T-cell (primary cell): ENCODE measurements at regions not wholly inside any gene's neighbourhood (a gene's known extent, or its start where the extent isn't known, plus 50 kb on each side); places are given as distances from the start of the nearest gene placed in this dataset.
A peak's percentile ranks its signal among the peaks of the same experiment; 100 is the strongest.

Experiments
- ATAC-seq, 4 experiments: fragments of 200-7000 bp in 3 of 4; fragments of 150-1000 bp in 1 of 4; cut with Tn5 transposase; replicated peaks in 1 of 4; 1 replicate in 3 of 4; 2 replicates in 1 of 4; pipeline ENCODE4 v1.10.0; 2021; ENCODE audit warnings: moderate library complexity in 3 of 4, mild to moderate bottlenecking in 2 of 4, moderate number of reproducible peaks in 1 of 4
- CTCF ChIA-PET, 2 donors: fragments of 300-600 bp; sonication (Branson Sonifier 250); formaldehyde crosslinking; loops; one replicate each; lab custom pipeline; 2022; ENCODE audit warnings: antibody characterized with exemption in 2 of 2; lab: Charles Lee
- POLR2A ChIA-PET, 2 donors: fragments of 300-600 bp; sonication (Branson Sonifier 250); formaldehyde crosslinking; loops; one replicate each; lab custom pipeline; 2022; ENCODE audit warnings: antibody characterized with exemption in 2 of 2; lab: Charles Lee
- DNase-seq, 35 experiments: peaks; one replicate each; pipeline versions ENCODE4 v3.0.0 to v3.0.0-alpha.2; 2013 to 2023
- H3K27ac ChIP-seq: one replicate; pipeline ENCODE4 v1.5.1; 2013; ENCODE audit warnings: low read length
- H3K27me3 ChIP-seq, 2 experiments: replicated peaks in 1 of 2; 1 replicate in 1 of 2; 2 replicates in 1 of 2; pipeline versions ENCODE4 v1.6.1 to v1.7.0; 2013; ENCODE audit warnings: low read length in 1 of 2, mixed read lengths in 1 of 2; ENCODE audit not compliant: control insufficient read depth in 2 of 2, insufficient read depth in 2 of 2; ENCODE audit errors: extremely low read depth in 1 of 2
- H3K36me3 ChIP-seq, 2 donors: 1 replicate in 1 of 2; 2 replicates in 1 of 2; pipeline versions ENCODE4 v1.6.1 to v1.7.0; 2013; ENCODE audit warnings: low read length in 1 of 2; ENCODE audit not compliant: control insufficient read depth in 2 of 2, insufficient read depth in 1 of 2; ENCODE audit errors: extremely low read depth in 1 of 2
- H3K4me1 ChIP-seq, 2 experiments: 1 replicate in 1 of 2; 2 replicates in 1 of 2; pipeline versions ENCODE4 v1.6.1 to v1.7.0; 2013; ENCODE audit warnings: low read length in 2 of 2, mixed read lengths in 1 of 2; ENCODE audit not compliant: insufficient read depth in 2 of 2, control insufficient read depth in 1 of 2; ENCODE audit errors: extremely low read depth in 1 of 2
- H3K4me3 ChIP-seq, 2 donors: 1 replicate in 1 of 2; 2 replicates in 1 of 2; pipeline versions ENCODE4 v1.5.1 to v1.7.0; 2013; ENCODE audit warnings: mild to moderate bottlenecking in 2 of 2, low read length in 1 of 2, moderate library complexity in 1 of 2; ENCODE audit not compliant: control insufficient read depth in 1 of 2; ENCODE audit errors: extremely low read depth in 1 of 2
- H3K9me3 ChIP-seq: 2 replicates; pipeline ENCODE4 v1.7.0; 2013
- H3K27ac Mint-ChIP-seq, 2 donors: one replicate each; pipeline ENCODE4 v1.8.0; 2020 to 2021; ENCODE audit warnings: mild to moderate bottlenecking in 2 of 2, mixed read lengths in 2 of 2
- H3K27me3 Mint-ChIP-seq, 2 donors: one replicate each; pipeline ENCODE4 v1.8.0; 2021 to 2022; ENCODE audit warnings: mixed read lengths in 2 of 2
- H3K36me3 Mint-ChIP-seq: one replicate; pipeline ENCODE4 v1.8.0; 2021; ENCODE audit warnings: mixed read lengths
- H3K4me1 Mint-ChIP-seq, 3 donors: one replicate each; pipeline ENCODE4 v1.8.0; 2020 to 2022; ENCODE audit warnings: mixed read lengths in 3 of 3, mild to moderate bottlenecking in 1 of 3
- H3K4me3 Mint-ChIP-seq, 3 donors: one replicate each; pipeline ENCODE4 v1.8.0; 2020 to 2022; ENCODE audit warnings: mild to moderate bottlenecking in 3 of 3, mixed read lengths in 3 of 3, moderate library complexity in 3 of 3
- H3K9me3 Mint-ChIP-seq, 3 donors: one replicate each; pipeline ENCODE4 v1.8.0; 2020 to 2022; ENCODE audit warnings: mixed read lengths in 3 of 3
- WGBS: methylation state at CpG from one replicate; pipeline ENCODE4 v1.1.5; 2013; ENCODE audit warnings: missing lambda C conversion rate; ENCODE audit not compliant: insufficient coverage; 5-methylcytosine and 5-hydroxymethylcytosine counted together

DNA sequence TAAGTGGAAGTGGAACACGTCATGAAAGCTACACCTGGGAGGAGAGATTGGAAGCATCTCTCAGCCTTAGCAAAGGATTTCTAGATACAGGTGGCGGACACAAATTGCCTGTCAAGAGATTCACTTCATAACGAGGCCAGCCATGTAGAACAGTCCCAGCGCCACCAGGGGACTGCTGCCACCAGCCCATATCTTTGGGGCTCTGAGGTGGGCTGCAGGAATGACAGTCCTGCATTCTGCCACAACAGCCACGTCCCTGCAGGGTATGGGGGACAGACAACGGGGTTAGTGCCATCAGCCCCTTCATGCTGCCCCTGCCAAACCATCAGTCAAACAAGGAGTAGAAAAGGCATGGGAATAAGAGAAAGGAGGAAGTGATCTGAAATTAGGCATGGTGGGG is 81.2 kb upstream of the SASH1 start:
- Mint-ChIP-seq H3K27me3 (peaks cover 8 to 27% of the 10 kb centered on the region in 2 donors), H3K27ac (no peak overlapping the region), H3K36me3 (no peaks in the 10 kb centered on the region), H3K9me3 (no peaks in the 10 kb centered on the region), H3K4me1 (no peaks in the 10 kb centered on the region), H3K4me3 (no peak overlapping the region)
- H3K4me1 ChIP-seq, result no peaks in the 10 kb centered on the region
- DNase-seq (no peak), ATAC-seq (no peak)
- no peaks in the 10 kb centered on the region for H3K36me3 ChIP-seq
- no peaks in the 10 kb centered on the region for H3K9me3 ChIP-seq
- WGBS, result 54% methylated on average over 5 of the region's 6 CpGs
- H3K27ac ChIP-seq, result no peak overlapping the region
- H3K27me3 ChIP-seq, result no peaks in the 10 kb centered on the region
- POLR2A ChIA-PET, result no interaction called here
- no peak overlapping the region for H3K4me3 ChIP-seq
- CTCF ChIA-PET, result no interaction called here

- no peak overlapping the region for H3K4me3 Mint-ChIP-seq
- Histone ChIP-seq H3K4me1 (no peaks in the 10 kb centered on the region), H3K9me3 (no peaks in the 10 kb centered on the region), H3K36me3 (no peaks in the 10 kb centered on the region), H3K27ac (no peak overlapping the region), H3K4me3 (no peak overlapping the region), H3K27me3 (no peaks in the 10 kb centered on the region)
- ATAC-seq (no peak), DNase-seq (no peak)
- no peaks in the 10 kb centered on the region for H3K36me3 Mint-ChIP-seq
- peaks cover 8 to 25% of the 10 kb centered on the region in 2 donors for H3K27me3 Mint-ChIP-seq
- H3K27ac Mint-ChIP-seq, result no peak overlapping the region
- CTCF ChIA-PET, result no interaction called here
- POLR2A ChIA-PET, result no interaction called here
- no peaks in the 10 kb centered on the region for H3K4me1 Mint-ChIP-seq
- H3K9me3 Mint-ChIP-seq, result no peaks in the 10 kb centered on the region
- WGBS, result 75% methylated on average over 2 of the region's 3 CpGs
Measured at GRCh38 chr6:148263010-148263409, 79.6 kb upstream of the SASH1 start.

- ChIA-PET POLR2A (interaction anchor here in 1 of 2 donors (0.6 kb wide), 1 partner anchor 1059 kb away, joined by 4 read pairs; no protein-coding TSS in a partner anchor), CTCF (interaction anchor here (0.6 to 0.7 kb wide), 2 partner anchors 8 to 98 kb away, joined by 3 to 5 read pairs; no protein-coding TSS in a partner anchor)
- peaks cover 8 to 21% of the 10 kb centered on the region in 2 donors for H3K27me3 Mint-ChIP-seq
- H3K4me1 ChIP-seq, result no peaks in the 10 kb centered on the region
- no peak overlapping the region for H3K27ac ChIP-seq
- H3K4me3 ChIP-seq, result no peak overlapping the region
- no peak overlapping the region for H3K27ac Mint-ChIP-seq
- no peaks in the 10 kb centered on the region for H3K27me3 ChIP-seq
- DNase-seq (no peak), ATAC-seq (no peak)
- no peaks in the 10 kb centered on the region for H3K9me3 ChIP-seq
- no CpG with 5 or more reads among the region's 5 CpGs for whole genome bisulfite sequencing
- H3K36me3 Mint-ChIP-seq, result no peaks in the 10 kb centered on the region
- no peaks in the 10 kb centered on the region for H3K4me1 Mint-ChIP-seq
- H3K9me3 Mint-ChIP-seq, result no peaks in the 10 kb centered on the region
- H3K4me3 Mint-ChIP-seq, result no peak overlapping the region
- no peaks in the 10 kb centered on the region for H3K36me3 ChIP-seq
Measured at GRCh38 chr6:148263961-148264360, 78.7 kb upstream of the SASH1 start.

- Mint-ChIP-seq H3K36me3 (no peaks in the 10 kb centered on the region), H3K27ac (no peak overlapping the region), H3K9me3 (no peaks in the 10 kb centered on the region), H3K27me3 (peaks cover 8 to 24% of the 10 kb centered on the region in 2 donors), H3K4me3 (no peak overlapping the region), H3K4me1 (no peaks in the 10 kb centered on the region)
- Histone ChIP-seq H3K4me1 (no peaks in the 10 kb centered on the region), H3K9me3 (no peaks in the 10 kb centered on the region), H3K36me3 (no peaks in the 10 kb centered on the region), H3K4me3 (no peak overlapping the region), H3K27me3 (peaks cover 0 to 1% of the 10 kb centered on the region in 2 experiments), H3K27ac (no peak overlapping the region)
- POLR2A ChIA-PET, result no interaction called here
- no peak for ATAC-seq
- DNase-seq, result no peak
- CTCF ChIA-PET, result no interaction called here
- WGBS, result no CpG with 5 or more reads among the region's 2 CpGs
Measured at GRCh38 chr6:148265054-148265453, 77.6 kb upstream of the SASH1 start.

GRCh38 chr6:148269386-148269785 is 73.3 kb upstream of the SASH1 start:
- ATAC-seq (no peak), DNase-seq (no peak)
- Mint-ChIP-seq H3K9me3 (no peaks in the 10 kb centered on the region), H3K4me1 (no peaks in the 10 kb centered on the region), H3K4me3 (no peak overlapping the region), H3K27me3 (peaks cover 14 to 19% of the 10 kb centered on the region in 2 donors), H3K27ac (no peak overlapping the region), H3K36me3 (no peaks in the 10 kb centered on the region)
- no peaks in the 10 kb centered on the region for H3K36me3 ChIP-seq
- H3K27me3 ChIP-seq, result peaks cover 2 to 4% of the 10 kb centered on the region in 2 experiments
- H3K4me3 ChIP-seq, result no peak overlapping the region
- H3K4me1 ChIP-seq, result no peaks in the 10 kb centered on the region
- no peak overlapping the region for H3K27ac ChIP-seq
- no CpG with 5 or more reads among the region's 3 CpGs for WGBS
- CTCF ChIA-PET, result interaction anchor here in 1 of 2 donors (0.6 kb wide), 1 partner anchor 14 kb away, joined by 3 read pairs; no protein-coding TSS in a partner anchor
- H3K9me3 ChIP-seq, result no peaks in the 10 kb centered on the region
- POLR2A ChIA-PET, result no interaction called here

DNA sequence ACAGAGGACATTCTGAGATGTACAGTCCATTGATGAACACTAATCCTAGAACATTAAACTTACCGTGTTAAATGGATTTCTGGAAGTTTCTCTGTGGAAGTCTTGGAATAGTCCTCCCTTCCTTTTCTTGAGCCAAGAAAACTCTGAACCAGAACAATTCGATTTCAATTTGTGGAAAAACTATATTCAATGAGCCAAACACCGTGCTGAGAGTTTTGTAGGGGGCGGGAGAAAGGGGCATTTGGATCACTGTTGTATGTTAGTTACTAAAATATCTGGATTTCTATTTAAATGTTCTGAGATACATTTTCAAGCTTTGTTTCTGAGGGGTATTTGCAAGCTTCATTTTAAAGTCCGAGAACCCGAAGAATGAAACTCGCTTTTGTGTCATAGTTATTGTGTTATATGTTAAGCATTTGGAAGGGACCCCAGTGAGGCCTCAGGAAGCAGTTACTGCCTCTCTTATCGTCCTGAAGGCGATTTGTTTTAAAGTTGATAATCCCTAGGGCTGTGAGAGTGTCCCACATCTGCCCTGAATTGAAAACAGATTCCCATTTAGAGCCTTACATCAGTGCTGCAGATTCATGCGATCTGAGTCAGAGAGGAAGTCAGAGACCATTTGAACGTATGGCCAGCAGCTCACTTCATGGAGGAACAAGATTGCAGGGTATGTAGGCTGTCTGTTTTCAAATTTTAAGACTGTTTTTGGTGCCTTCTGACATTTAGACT is 70.8 kb upstream of the SASH1 start:
- WGBS, result 65% methylated on average over 7 of the region's 11 CpGs

More for the DNA sequence above, 70.8 kb upstream of the SASH1 start:
- no peaks in the 10 kb centered on the region for H3K36me3 ChIP-seq
- peaks cover 2 to 4% of the 10 kb centered on the region in 2 experiments for H3K27me3 ChIP-seq
- no peaks in the 10 kb centered on the region for H3K36me3 Mint-ChIP-seq
- H3K4me3 Mint-ChIP-seq, result no peak overlapping the region
- POLR2A ChIA-PET, result interaction anchor here (0.6 kb wide), 2 partner anchors 12 to 36 kb away, joined by 3 to 7 read pairs; no protein-coding TSS in a partner anchor
- H3K4me3 ChIP-seq, result no peak overlapping the region
- H3K27ac Mint-ChIP-seq, result peak overlapping the region in 1 of 2 donors; percentile 23
- no peak overlapping the region for H3K27ac ChIP-seq
- H3K4me1 Mint-ChIP-seq, result no peaks in the 10 kb centered on the region
- CTCF ChIA-PET, result no interaction called here
- H3K4me1 ChIP-seq, result no peaks in the 10 kb centered on the region
- H3K27me3 Mint-ChIP-seq, result peaks cover 16 to 23% of the 10 kb centered on the region in 2 donors
- ATAC-seq (no peak), DNase-seq (no peak)
- H3K9me3 ChIP-seq, result no peaks in the 10 kb centered on the region
- H3K9me3 Mint-ChIP-seq, result no peaks in the 10 kb centered on the region
